NT2/D1 (cell line): ENCODE measurements at regions not wholly inside any gene's neighbourhood (a gene's known extent, or its start where the extent isn't known, plus 50 kb on each side); places are given as distances from the start of the nearest gene placed in this dataset.

Experiments
- DNase-seq: peaks from one replicate; pipeline ENCODE4 v3.0.0-alpha.2; 2011; ENCODE audit warnings: low read depth, low spot score
- H3K27me3 ChIP-seq: 2 replicates; pipeline ENCODE4 v1.6.0; 2011; ENCODE audit warnings: mild to moderate bottlenecking; ENCODE audit not compliant: insufficient read length, insufficient read depth
- H3K36me3 ChIP-seq: 2 replicates; pipeline ENCODE4 v1.6.1; 2011; ENCODE audit warnings: mild to moderate bottlenecking, low read length, mixed read lengths; ENCODE audit not compliant: insufficient read depth, insufficient read length
- H3K4me1 ChIP-seq: 2 replicates; pipeline ENCODE4 v1.5.1; 2011; ENCODE audit not compliant: insufficient read depth, insufficient read length
- H3K4me3 ChIP-seq: 2 replicates; pipeline ENCODE4 v1.5.1; 2011; ENCODE audit warnings: low read depth; ENCODE audit not compliant: insufficient read length
- H3K9ac ChIP-seq: 2 replicates; pipeline ENCODE4 v1.6.0; 2011; ENCODE audit warnings: low read depth; ENCODE audit not compliant: insufficient read length
- H3K9me3 ChIP-seq: 2 replicates; pipeline ENCODE4 v1.5.1; 2011; ENCODE audit warnings: mild to moderate bottlenecking, low read length; ENCODE audit not compliant: insufficient read depth
- SUZ12 ChIP-seq: IDR thresholded peaks from 2 replicates; pipeline ENCODE4 v1.6.1; 2011; ENCODE audit not compliant: insufficient read length, insufficient read depth; ENCODE audit errors: extremely low read depth
- YY1 ChIP-seq: IDR thresholded peaks from 2 replicates; pipeline ENCODE4 v1.6.1; 2011; ENCODE audit not compliant: insufficient read length, insufficient read depth
- ZNF274 ChIP-seq: IDR thresholded peaks from 2 replicates; pipeline ENCODE4 v1.6.1; 2011; ENCODE audit warnings: mild to moderate bottlenecking, low read depth, low read length

DNA sequence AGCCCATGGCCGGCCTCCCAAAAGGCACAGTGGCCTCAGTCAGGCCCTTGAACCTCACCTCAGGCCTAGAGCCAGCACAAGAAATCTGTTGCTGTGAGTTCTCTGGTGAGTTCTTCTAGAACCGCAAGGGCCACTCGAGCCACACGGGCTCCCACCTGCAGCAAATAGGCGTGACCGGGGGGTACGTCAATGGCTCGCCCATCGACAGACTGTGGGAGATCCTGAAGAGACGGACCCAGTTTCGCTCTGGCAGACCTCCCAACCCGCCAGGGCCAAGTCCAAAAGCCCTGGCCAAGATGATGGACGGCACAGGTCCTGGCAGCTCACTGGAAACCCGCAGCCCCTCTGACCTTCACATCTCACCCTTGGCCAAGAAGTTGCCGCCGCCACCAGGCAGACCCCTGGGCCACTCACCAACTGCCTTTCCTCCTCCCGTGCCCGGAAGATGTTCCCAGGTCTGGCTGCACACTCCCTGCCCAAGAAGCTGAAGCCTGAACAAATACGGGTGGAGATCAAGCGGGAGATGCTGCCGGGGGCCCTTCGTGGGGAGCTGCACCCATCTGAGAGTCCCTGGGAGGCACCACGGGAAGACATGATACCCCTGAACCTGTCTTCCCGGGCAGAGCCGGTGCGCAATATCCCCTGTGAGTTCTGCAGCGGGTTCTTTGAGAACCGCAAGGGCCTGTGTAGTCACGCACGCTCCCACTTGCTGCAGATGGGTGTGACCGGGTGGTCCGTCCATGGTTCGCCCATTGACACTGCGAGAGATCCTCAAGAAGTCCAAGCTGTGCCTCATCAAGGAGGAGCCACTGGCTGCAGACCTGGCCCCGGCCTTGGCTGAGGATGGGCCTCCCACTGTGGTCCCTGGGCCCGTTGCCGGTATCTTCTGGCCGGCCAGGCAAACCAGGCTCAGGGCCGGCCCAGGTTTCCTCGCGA lies 544.2 kb upstream of the CCDC179 start:
- H3K4me1 ChIP-seq: no peaks in the 10 kb centered on the region
- no peaks in the 10 kb centered on the region for H3K36me3 ChIP-seq
- H3K9me3 ChIP-seq: no peaks in the 10 kb centered on the region; the same call in 1 of the 2 replicates
- H3K27me3 ChIP-seq: no peaks in the 10 kb centered on the region
- H3K9ac ChIP-seq: no peak overlapping the region
- no peak for DNase-seq
- TF ChIP-seq SUZ12 (no peak), ZNF274 (no peak), YY1 (no peak)
- H3K4me3 ChIP-seq: no peak overlapping the region

DNA sequence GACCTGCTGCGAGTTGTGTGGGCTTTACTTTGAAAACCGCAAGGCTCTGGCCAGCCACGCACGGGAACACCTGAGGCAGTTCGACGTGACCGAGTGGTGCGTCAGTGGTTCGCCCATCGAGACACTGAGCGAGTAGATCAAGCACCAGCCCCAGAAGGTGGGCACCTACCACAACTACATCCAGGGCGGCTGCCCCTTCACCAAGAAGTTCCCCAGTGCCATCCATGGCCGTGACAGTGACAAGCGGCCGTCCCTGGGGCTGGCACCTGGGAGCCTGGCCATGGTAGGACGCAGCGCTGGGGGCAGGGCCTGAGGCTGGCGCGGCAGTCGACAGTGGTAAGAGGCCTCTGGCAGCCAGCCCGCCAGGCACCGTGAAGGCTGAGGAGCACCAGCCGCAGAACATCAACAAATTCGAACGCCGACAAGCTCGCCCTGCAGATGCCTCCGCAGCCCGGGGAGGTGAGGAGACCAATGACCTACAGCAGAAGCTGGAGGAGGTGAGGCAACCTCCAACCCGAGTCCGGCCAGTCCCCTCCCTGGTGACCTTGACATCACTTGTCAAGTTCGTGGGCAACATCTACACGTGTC lies 545.2 kb upstream of the CCDC179 start:
- Histone ChIP-seq H3K9ac (no peak overlapping the region), H3K4me3 (no peak overlapping the region), H3K9me3 (no peaks in the 10 kb centered on the region; the same call in 1 of the 2 replicates), H3K27me3 (no peaks in the 10 kb centered on the region), H3K4me1 (no peaks in the 10 kb centered on the region), H3K36me3 (no peaks in the 10 kb centered on the region)
- DNase-seq: no peak
- no peak for TF ChIP-seq YY1
- no peak for TF ChIP-seq ZNF274
- no peak for TF ChIP-seq SUZ12

DNA sequence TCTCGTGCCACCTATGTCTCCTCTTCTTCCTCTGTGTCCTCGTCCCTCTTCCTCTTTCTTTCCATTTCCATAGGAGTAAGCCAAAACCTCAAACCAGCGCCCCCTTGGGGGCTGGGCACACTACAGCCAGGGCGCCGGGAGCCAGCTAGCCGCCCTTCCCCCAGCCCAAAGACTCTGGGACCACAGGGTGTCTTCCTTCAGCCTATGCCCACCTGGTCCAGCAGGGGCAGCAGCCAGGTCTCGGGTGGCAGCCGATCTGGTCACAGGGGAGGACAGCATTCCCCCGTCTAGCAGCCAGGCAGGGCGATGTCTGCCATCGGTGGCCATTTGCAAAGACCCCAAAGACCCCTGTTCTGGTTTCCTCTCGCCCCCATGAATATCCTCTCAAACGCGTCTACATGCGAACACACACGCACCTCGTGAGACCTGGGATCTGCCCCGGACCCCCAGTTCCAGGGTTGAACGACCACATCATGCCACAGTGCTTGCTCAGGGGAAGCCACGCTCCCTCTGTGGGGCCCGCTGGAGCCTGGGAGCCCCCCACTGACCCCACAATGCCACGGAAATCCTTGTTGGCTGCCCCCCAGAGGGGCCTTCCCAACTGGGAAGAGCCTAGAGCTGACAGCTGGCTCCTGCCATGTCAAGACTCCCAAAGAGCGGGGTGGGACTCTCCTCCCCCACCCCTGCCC lies 546.0 kb upstream of the CCDC179 start:
- TF ChIP-seq YY1 (no peak), ZNF274 (no peak), SUZ12 (no peak)
- Histone ChIP-seq H3K36me3 (no peaks in the 10 kb centered on the region), H3K4me1 (no peaks in the 10 kb centered on the region), H3K9ac (no peak overlapping the region), H3K27me3 (no peaks in the 10 kb centered on the region), H3K4me3 (no peak overlapping the region), H3K9me3 (no peaks in the 10 kb centered on the region; the same call in 1 of the 2 replicates)
- peak; percentile 9 for DNase-seq

DNA sequence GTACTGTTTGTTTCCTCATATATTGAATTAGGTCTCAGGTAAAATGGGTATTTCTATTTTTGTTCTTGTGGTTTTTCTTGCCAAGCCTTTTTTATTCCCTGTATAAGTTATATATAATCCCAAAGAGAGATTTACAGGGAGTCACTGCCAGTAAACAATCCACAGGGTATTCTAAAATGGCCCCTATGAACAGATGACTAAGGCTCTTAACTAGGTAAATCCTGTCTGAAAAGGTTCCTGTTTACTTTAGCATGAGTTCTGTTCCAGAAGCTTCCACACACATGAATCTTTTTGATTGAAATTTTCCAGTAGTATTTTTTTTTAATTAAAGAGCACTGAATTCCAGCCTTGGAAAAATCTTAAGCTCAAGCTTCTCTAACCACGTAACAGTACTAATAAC lies 552.8 kb upstream of the CCDC179 start:
- no peaks in the 10 kb centered on the region for H3K4me1 ChIP-seq
- no peak for DNase-seq
- no peaks in the 10 kb centered on the region for H3K27me3 ChIP-seq
- H3K9me3 ChIP-seq: no peaks in the 10 kb centered on the region
- TF ChIP-seq YY1 (no peak), SUZ12 (no peak), ZNF274 (no peak)
- H3K36me3 ChIP-seq: no peaks in the 10 kb centered on the region
- no peak overlapping the region for H3K4me3 ChIP-seq
- no peak overlapping the region for H3K9ac ChIP-seq

DNA sequence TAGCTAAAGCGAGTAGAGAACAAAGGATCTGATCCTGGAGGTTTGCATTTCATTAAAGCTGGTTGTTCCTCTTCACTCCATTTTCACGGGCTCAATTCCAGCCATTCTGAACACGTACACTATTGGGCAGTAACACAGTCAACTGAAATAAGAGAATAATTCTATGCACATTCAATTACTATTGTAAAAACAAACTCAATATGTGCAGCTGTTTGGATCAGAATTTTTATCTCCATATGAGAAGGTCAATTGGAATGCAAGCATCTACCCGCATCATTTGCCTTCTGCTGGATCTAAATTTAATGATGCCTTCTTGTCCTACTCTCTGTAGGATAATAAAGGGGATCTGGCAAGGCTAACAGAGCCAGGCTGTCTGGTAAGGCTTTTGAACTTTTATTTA lies 562.8 kb upstream of the CCDC179 start:
- H3K4me3 ChIP-seq: no peak overlapping the region
- no peaks in the 10 kb centered on the region for H3K27me3 ChIP-seq
- H3K9me3 ChIP-seq: no peaks in the 10 kb centered on the region
- DNase-seq: no peak
- no peak overlapping the region for H3K9ac ChIP-seq
- TF ChIP-seq ZNF274 (no peak), YY1 (no peak), SUZ12 (no peak)
- no peaks in the 10 kb centered on the region for H3K36me3 ChIP-seq
- no peaks in the 10 kb centered on the region for H3K4me1 ChIP-seq

DNA sequence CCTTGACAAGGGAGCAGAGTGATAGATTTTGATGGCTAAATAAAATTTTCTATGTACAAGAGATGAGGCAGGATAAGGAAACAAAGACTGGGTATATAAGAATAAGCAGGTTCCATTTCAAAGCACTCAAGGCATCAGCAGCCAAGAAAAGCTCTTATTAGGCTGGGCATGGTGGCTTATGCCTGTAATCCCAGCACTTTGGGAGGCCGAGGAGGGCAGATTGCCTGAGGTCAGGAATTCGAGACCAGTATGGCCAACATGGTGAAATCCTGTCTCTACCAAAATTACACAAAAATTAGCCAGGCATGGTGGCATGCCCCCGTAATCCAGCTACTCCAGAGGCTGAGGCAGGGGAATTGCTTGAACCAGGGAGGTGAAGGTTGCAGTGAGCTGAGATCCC lies 563.4 kb upstream of the CCDC179 start:
- no peaks in the 10 kb centered on the region for H3K4me1 ChIP-seq
- H3K9ac ChIP-seq: no peak overlapping the region
- H3K27me3 ChIP-seq: no peaks in the 10 kb centered on the region
- H3K9me3 ChIP-seq: no peaks in the 10 kb centered on the region
- no peak for DNase-seq
- H3K36me3 ChIP-seq: no peaks in the 10 kb centered on the region
- TF ChIP-seq ZNF274 (no peak), YY1 (no peak), SUZ12 (no peak)
- no peak overlapping the region for H3K4me3 ChIP-seq

DNA sequence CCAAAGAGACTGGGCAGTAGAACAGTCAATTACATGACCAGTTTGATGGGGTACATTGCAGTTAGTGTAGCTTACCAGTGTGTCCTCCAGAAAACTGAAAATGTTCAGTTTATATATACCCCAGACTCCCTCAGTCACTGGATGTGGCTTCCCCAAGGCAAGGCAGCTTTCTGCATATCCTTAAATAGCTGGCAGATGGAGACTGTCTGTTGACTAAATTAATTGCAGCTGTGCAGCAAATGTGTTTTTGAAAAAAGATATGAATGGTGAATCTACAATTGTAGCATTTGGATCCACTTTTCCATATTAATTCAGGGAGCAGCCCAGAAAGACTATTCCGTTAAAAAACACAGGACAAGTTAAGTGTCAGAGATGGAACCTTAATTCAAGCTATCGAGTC lies 565.1 kb upstream of the CCDC179 start:
- no peak for TF ChIP-seq SUZ12
- H3K36me3 ChIP-seq: no peaks in the 10 kb centered on the region

DNA sequence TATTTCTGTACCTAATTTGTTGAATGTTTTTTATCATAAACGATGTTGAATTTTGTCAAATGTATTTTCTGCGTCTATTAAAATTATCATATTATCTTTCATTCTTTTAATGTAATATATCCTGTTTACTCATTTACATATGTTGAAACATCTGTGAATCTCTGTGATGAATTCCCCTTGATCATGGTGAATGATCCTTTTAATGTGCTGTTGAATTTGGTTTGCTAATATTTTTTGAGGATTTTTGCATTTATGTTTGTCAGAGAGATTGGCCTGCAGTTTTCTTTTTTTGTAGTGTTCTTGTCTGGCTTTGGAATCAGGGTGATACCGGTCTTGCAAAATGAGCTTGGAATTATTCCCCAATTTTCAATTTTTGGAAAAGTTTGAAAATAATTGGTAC lies 569.3 kb upstream of the CCDC179 start:
- DNase-seq: no peak
- H3K36me3 ChIP-seq: no peaks in the 10 kb centered on the region

More for the DNA sequence above, 565.1 kb upstream of the CCDC179 start:
- H3K4me1 ChIP-seq: no peaks in the 10 kb centered on the region
- no peak overlapping the region for H3K4me3 ChIP-seq
- no peak for DNase-seq
- no peaks in the 10 kb centered on the region for H3K9me3 ChIP-seq
- no peaks in the 10 kb centered on the region for H3K27me3 ChIP-seq
- no peak overlapping the region for H3K9ac ChIP-seq

More for the DNA sequence above, 569.3 kb upstream of the CCDC179 start:
- Histone ChIP-seq H3K9me3 (no peaks in the 10 kb centered on the region), H3K9ac (no peak overlapping the region), H3K4me3 (no peak overlapping the region), H3K4me1 (no peaks in the 10 kb centered on the region), H3K27me3 (no peaks in the 10 kb centered on the region)
- no peak for TF ChIP-seq SUZ12
- TF ChIP-seq YY1: no peak
- TF ChIP-seq ZNF274: no peak
